HS-5 (cell line): ENCODE measurements at regions not wholly inside any gene's neighbourhood (a gene's known extent, or its start where the extent isn't known, plus 50 kb on each side); places are given as distances from the start of the nearest gene placed in this dataset.
A peak's percentile ranks its signal among the peaks of the same experiment; 100 is the strongest.

Experiments
- DNase-seq: peaks from one replicate; pipeline ENCODE4 v3.0.0-alpha.2; 2012; ENCODE audit warnings: low read depth

DNA sequence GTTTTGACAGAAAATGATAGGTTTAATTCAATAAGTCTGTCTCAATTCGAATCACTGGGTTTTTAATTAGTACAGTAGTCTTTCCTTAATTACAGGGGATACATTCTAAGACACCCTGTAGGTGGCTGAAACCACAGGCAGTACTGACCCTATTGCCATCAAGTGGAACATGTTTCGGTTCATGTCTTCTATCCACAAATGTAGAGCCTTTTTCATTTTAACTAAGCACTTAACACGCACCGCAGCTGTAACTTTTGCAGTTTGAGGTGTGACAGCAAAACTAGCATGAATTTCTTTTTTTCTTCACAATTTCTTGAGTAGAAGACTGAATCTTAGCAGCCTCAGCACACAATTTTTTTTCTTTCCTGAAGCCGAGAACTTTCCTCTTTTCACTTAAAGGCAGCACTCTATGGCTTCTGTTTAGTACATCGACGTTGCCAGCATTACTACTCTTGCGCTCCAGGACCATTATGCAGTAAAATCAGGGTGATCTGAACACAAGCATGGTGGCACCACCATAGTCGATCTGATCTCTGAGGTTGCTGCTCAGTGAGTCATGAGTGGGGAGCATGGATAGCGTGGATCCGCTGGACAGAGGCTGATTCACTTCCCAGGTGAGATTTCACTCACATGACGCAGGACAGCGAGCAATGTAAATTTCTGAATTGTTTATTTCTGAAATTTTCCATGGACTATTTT lies 805.1 kb downstream of the RNF144A start:
- DNase-seq = no peak

DNA sequence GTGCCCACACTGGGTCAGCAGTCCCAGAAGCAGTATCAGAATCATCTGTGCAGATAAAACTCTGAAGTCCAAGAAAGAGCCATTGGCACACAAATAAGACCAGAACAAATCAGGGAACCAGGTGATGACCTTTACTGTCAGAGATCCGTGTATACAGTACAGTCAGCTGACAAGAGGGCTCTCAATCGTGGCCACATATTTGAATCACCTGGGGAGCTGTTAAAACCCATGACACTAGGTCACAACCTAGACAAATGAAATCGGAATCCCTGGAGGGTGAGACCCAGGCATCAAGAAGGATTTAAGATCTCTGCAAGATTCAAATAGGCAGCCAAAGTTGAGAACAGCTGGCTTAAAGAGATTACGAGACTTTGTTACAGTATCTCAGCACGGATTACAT lies 807.1 kb downstream of the RNF144A start:
- DNase-seq = no peak

DNA sequence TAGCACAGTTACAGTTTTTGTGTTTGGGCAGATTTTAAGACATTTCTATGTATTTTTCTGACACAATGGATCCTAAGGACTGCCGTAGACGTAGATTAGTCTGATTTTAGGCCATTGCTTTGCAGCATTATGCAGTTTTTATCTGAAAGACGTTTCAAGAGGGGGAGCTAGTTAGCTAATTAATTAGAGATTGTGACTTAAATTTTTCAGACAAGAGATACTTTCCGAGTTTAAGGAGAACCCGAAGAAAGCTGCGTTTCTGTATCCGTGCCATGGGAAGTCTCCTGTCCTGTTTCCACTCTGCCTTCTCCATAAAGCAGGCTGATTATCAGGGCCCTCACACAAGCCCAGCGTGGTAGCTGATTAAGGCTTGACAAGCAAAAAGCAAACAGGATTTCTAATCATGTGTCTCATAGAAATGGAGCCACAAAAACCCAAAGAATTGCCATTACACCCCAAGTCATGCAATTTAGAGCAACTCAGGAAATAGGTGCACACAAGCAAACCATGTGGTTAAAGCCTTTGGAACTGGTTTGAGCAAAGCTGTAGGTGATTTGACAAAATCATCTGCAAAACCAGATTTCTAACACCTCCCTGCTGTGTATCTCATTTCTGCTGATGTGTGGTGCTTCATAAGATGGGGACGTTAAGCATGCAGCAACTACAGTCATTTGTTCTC lies 808.1 kb downstream of the RNF144A start:
- DNase-seq = no peak

DNA sequence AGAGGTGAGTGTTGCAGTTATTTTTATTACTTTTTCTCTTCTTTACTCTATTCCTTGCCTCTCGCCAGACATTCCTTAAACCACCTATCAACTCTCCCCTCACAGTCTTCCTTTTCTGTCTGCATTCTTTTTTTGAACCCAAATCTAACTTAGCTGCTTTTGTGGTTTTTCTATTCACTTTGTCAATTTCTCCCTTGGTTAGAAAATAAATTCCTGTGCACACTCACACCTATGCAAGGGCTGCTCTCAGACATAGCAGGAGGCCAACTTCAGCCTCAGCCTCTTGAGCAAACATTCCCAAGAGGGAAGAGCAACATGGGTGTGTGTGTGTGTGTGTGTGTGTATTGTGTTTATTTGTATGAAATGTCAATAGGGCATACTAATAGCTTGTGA lies 808.6 kb downstream of the RNF144A start:
- DNase-seq = no peak

DNA sequence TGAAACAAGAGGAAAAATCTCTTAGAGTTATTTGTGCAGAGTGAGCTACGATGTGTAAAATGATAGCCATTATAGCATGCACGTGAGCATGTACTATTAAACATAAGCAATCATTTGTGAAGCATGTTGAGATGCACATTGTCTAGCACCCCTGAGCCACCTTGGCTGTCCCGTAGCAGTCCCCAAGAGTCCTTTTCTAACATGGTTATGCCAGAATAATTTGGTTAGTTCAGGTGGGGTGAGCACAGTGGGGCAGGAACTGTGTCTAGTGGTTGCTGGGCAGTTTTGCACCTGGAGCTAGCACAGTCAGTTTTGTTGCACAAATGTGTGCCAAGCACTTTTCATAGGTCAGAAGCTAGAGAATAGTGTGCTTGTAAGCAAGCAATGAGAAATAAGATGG lies 809.8 kb downstream of the RNF144A start:
- DNase-seq = no peak

DNA sequence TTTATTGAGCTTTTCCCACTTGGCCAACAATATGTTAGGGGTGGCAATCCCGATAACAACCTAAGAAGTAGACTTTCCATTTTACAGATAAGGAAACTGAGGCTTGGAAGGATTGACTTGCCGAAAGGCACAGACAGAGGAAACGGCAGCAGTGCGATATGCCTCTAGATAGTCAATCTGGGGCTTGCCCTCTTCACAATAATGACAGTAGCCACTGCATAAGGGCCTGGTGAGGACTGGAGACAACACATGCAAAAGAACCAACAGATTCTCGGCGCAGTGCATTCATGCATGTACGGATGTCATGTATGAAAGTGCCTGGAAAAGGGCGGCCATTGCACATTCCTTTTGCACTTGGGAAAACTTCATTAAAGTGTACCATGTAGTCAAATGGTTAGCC lies 811.2 kb downstream of the RNF144A start:
- DNase-seq = no peak

DNA sequence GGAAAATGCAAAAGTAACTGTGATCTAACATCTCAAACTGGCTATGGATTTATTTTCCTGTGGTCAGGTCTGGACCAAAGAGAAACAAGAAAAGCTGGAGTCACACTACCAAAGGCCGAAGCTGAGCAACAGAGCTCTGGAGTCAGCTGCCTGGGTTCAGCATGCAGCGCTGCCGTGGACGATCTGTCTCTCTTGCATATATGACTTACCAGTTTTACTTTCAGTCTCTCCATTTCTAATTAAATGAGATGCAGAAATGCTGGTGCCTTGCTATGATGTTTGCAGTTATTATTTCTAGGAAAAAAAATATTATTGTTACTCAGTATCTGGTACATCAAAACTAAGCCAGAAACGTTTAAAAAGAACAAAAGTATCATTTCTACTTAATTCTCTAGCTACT lies 813.2 kb downstream of the RNF144A start:
- no peak for DNase-seq

DNA sequence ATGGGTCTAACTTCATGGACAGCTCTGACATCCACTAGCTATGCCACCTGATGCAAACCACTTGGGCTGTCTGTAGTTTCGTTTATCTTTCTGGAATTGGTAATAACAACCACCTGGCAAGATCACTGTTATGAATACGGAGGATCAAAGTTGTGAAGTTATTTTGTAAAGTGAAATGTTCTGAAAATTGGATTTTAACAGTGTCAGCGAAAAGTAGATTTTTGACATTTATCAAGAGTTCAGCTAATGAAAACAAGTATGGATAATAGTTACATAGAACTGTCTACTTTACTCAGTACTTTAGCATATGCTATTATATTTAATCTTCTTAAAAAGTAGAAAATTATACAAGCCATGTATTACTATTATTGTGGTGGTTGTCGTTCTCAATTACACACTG lies 813.8 kb downstream of the RNF144A start:
- DNase-seq = no peak

DNA sequence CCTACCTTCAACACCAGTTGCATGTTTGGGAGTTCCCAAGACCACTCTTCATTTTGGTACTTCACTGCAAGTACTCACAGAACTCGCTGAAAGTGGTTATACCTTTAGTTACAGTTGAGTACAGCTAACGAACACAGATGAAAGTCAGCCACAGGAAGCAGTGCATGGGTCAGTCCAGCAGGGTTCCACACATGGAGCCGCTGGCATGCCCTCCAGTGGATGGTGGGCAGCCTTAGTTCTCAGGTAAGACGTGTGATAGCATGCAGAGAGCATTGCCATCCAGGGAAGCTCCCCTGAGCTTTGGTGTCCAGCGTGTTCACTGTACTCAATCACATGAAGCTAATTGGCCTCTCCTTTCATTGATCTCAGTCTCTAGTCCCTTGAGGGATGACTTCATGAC lies 815.3 kb downstream of the RNF144A start:
- DNase-seq = no peak

DNA sequence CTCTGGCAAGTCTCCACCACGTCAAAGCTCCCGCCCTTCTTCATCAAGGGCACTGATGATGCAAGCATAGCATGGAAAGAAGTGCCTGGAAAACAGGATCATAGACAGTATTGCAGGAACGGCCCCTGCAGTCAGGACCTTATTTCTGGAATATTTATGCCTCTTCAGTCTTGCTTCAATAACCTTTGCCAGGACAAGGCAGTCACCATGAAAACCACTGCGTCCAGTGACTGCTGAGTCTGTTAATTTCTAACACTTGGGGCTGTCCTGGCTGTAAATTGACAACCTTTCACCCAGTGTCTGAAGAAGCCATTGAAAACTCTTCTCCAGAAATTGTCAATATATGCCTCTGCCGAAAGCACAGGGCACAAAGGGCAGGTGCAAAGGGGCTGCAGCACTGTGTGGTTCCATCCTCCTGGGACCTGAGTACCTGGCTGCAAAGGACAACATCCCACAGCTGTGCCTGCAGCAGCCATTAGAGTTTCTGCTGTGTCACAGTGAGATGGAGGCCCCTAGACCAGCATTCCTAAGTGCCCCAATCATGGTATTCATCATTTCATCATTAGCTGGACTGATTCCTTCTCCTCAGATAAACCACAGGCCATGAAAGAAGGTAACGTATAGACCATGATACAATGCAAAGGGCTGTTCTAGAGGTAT lies 819.6 kb downstream of the RNF144A start:
- DNase-seq = no peak

DNA sequence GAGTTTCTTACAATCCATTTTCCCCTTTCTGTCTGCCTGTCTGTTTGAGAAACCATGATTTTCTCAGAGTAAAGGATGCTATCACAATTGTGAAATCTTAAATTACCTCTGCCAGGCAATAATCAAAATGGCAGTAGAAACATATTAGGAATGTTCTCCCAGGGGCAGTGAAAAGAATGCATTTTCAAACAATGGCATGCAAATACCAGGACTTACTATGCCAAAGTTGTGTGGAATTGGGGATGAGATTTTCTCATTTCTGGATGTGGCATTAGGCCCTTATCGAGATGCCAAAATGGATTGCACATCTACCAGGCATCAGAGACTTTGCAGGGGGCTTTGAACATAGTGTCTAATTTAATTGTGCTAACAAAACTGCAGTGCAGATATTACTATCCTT lies 821.4 kb downstream of the RNF144A start:
- no peak for DNase-seq

DNA sequence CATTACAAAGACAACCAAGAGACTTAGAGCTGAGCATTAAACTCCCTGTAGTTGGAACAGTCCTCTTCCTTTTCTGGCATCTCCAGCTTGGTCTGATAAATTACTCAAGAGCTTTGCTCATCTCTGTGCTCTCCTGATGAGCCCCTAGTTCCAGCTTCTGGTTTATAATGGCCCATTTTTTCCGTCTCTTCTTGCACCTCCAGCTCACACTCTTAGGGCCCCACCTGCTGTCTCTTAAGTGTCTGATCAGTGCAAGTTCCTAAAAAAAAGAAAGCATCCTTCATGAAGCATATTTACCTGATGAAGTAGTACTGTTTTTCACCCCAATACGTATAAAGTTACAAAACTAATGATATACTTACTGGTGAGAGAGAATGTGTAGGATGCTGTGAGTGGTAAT lies 822.9 kb downstream of the RNF144A start:
- no peak for DNase-seq

DNA sequence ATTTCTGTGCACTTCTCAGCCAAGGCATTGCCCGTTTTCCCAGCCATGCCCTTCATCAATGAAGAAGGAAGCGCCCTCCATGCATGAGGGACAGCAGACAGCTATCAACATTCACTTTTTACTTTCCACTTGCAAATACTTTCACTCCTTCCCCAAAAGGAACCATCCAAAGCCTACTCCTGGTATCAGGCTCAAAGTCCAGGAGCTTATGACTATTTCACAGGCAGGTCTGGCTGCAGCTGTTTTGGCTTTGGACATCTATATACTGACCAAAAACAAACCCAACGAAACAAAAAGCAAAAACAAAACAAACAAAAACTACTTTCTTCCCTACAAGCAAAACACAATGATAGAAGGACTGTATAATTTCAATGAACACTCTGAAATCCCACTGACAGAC lies 825.1 kb downstream of the RNF144A start:
- DNase-seq = no peak

DNA sequence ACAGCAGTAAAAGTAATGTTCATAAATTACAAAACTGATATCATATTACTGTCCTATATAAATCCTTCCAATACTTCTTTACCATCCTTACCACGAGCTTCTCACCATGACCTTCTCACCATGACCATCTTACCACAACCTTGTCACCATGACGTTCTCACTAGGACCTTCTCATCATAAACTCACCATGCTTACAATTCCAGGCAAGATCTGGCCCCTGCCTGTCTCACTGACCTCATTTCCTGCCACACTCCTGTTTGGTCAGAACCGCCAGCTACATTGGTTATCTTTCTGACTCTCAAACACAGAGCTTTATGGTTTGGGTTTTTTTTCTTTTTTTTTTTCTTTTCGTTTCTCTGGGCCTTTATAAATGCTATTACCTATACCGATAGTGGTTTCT lies 827.6 kb downstream of the RNF144A start:
- no peak for DNase-seq

DNA sequence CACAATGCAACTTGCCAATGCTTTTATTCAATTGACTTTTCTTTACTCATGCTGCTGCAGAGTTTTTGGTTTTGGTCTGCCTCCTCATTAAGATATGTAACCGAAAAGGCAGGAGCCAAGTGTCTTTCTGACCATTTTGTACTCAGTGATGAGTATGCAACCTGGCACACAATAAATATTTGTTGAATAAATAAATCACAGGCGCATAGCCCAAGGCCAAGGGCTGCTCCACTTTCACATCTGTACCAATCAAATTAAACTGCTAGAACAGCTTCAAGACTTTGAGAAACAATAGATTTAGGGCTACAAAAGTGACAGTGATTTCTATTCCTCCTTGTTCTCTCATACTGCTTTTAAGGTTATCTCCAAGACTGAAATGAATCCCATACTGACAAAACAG lies 828.2 kb downstream of the RNF144A start:
- DNase-seq = no peak

DNA sequence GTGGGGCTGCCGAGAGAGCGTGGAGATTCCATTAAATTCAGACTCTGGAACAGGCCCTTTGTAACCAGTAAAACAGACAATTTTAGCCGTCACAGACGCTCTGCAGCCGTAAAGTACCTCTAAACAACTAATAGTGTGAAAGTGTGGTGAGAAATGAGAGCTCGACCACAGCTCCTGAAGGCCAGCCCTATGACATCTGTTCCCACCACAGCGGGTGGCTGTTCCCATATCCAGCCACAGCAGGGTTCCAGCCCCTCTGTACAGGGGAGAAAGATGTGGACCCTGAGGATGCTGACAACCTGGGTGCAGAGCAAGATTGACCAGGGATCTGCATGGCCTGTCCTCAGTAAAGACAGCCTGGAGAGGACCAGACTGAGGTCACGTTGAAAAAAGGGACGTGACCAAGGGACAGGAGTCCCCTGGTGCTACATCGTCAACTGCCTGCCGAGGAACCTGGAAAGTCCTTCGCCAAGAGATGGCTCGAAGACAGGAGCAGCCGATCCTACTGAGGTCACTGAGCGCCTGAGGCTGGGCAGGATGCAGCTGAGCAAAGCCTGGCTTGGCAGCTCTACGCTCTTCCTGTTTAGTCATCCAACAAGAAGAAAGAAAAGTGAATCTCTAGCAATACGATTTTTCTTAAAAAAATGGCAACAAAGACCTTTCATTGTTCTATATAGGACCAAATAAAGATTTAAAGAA lies 831.7 kb downstream of the RNF144A start:
- no peak for DNase-seq

DNA sequence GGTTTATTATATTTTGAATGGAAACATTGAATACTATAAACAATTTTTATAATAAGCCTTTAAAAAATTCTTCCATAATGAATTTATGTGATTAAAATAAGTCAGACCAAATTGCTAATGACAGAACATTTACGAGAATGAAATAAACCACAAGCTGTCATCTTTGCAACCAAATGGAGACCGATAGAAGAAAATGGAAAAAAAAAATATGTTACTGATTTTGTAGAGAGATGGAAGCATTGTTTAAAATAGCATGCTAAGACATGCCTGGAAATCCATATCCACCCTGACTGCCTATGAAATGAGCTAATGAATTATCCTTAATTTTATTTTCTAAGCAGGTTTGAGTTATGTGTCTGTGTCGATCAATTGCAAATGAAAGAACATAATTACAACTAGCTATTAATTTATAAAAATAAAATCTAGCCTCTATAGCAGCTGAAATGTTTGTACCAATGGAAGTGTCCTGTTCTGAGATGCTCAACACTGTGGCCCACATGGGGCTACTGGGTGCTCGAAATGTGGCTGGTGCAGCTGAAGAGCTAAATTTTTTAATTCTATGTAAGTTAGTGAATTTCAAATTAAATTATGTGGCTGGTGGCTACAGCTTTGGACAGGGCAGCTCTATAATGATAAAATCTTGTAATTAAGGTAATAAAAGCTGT lies 832.8 kb downstream of the RNF144A start:
- DNase-seq = no peak

DNA sequence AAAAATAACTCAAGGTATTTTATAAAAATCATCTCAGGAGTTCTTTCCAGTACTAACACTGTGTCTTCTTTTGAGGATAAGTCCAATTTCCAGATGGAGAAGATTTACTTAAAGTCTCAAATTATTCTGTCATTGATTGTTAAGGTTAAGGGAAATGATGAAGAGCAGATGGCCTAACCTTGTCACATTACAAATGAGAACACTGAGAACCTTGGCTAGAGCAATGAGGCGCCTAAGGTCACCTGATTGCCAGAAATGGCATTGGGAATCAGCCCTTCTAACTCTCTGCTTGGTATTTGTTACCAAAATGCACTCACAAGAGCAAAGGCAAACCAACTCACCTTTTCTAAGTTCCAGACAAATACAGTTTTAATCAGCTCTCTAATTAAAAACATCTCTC lies 835.1 kb downstream of the RNF144A start:
- DNase-seq = no peak

DNA sequence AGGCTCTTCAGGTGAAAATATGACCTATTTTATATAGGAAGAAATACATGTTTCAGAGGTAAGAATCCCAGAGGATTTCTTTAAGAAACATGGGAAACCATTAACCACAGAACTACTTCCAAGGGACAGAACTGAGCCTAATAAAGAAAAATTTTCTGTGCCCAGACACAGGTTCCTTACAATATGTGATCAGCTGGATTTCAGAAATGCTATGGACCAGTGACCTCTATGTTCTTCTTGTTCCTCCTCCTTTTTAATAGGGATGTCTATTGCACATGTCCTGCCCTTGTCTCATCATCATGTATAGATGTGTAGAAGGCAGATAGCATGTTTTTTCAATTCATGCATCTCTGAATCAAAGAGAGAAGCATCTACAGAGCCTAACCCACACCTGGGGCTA lies 836.6 kb downstream of the RNF144A start:
- no peak for DNase-seq

DNA sequence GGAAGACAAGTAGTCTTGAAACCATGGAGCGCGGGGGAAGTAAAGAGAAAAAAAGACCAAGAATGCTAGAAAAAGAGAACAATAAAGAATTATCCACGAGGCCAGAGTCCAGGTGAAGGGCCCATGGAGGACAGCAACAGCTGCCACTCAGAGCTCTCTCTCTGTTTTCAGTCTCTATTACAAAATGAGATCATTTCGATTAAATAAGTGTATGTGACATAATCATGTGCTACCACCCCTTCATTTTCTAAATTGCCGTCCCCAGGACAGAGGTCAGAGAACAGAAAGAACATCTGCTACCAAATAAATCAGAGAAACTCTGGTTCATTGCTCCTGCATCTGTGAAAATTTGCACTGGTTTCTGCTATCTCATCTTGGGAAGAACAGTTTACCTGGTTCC lies 838.7 kb downstream of the RNF144A start:
- no peak for DNase-seq

DNA sequence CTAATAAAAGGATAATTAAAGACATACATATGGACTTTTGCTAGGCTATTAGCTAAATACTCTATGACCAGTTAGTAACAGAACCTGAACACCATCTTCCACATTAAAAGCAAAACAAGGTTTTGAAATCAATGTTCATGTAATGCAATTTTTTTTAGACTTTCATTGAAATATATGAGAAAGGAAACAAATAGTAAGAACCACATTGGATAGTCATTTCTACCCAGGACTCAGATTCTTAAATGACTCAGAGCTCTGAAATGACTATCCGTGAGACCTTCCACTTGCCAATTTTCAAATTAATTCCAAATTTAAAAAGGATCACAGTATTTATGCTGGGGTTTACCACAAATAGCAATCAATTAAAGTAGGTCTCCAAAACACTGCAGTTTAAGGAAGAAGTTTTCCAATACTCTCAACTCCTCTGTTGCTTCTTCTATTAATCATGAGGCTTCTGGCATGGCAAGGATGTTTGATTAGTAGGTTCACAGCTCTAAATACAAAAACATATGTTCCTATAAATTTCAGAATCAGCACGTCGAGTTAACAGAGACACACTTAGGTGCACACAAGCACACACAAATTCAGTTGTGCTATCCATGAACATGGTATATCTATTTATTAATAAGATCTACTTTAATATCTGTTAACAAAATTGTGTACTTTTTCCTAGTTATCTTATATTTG lies 841.0 kb downstream of the RNF144A start:
- DNase-seq = peak; percentile 11

DNA sequence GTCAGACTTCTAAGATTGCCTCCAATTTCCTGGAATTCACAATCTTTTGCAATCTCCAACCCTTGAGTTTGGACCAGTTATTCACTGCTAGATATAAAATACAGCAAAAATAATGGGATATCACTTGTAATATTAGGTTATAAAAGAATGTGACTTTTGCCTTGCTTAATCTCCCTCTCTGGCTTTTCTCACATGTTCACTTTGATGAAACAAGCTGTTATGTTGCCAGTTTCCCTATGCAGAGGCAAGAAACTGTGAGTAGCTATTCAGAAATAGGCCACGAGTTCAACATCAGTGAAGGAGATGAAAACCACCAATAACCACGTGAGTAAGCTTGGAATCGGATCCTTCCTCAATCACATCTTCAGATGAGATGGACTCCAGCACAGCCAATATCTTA lies 842.7 kb downstream of the RNF144A start:
- no peak for DNase-seq
